Activated CD4-positive, CD25-positive, alpha-beta regulatory T cell treated with anti-CD3 and anti-CD28 coated beads, Interleukin-2, amount 50 U/mL, for 24 hours (primary cell): ENCODE measurements at regions not wholly inside any gene's neighbourhood (a gene's known extent, or its start where the extent isn't known, plus 50 kb on each side); places are given as distances from the start of the nearest gene placed in this dataset.
"Not testable (repeated sequence)": the region's sequence is repeated elsewhere in the genome, so short reads cannot be mapped to it uniquely, and the experiment has no call there.

Experiments used
- ATAC-seq, 2 donors: fragments of 150-1000 bp; cut with Tn5 transposase; one replicate each; pipeline ENCODE4 v1.10.0; 2021; ENCODE audit warnings: mild to moderate bottlenecking in 1 of 2, moderate library complexity in 1 of 2

DNA sequence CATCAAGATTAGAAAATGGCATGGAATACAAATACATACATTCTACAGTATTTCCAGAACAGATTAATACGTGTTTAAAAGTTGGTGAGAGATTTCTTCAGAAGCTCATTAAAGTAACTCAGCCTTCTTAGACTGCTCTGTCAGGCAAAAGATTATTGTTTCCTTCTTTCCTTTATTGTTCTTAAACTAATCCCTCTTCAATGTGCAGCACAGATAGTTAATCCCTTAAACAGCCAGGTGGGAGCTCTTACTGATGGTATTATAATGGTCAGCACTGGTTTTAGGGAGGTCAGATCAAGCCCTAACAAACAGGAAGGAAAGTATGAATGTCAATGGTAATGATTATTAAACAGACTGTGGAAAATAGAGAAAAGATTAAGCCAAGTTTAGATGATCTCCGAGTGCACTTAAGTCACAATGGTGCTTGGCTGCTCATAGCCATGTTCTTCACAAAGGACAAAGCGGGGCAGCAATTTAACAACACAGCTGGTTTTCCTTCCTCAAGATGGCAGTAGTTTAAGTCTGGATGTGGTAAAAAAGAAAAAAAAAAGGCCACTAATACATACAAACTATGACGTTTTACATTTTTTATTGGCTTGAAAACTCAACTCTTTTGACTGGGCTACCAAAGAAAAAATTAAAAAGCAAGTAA, 992.6 kb downstream of the PCDH9 start:
- no peak for ATAC-seq

DNA sequence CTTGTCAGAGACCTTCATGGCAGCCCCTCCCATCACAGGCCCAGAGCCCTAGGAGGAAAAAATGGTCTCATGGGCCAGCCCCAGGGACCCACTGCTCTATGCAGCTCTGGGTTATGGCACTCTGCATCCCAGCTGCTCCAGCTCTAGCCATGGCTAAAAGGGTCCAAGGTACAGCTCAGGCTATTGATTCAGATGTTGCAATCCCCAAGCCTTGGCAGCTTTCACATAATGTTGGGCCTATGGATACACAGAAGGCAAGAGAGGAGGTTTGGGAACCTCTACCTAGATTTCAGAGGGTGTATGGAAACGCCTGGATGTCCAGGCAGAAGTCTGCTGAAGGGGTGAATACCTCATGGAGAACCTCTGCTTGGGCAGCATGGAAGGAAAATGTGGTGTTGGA, 996.0 kb downstream of the PCDH9 start:
- no peak for ATAC-seq

- ATAC-seq: not testable (repeated sequence)
Observed at GRCh38 chr13:66231958-66232357, 998.2 kb downstream of the PCDH9 start.

- ATAC-seq: no peak
Observed at GRCh38 chr13:66225072-66225471, 1005.1 kb downstream of the PCDH9 start.

GRCh38 chr13:66224663-66225062, 1005.5 kb downstream of the PCDH9 start:
- ATAC-seq: no peak

DNA sequence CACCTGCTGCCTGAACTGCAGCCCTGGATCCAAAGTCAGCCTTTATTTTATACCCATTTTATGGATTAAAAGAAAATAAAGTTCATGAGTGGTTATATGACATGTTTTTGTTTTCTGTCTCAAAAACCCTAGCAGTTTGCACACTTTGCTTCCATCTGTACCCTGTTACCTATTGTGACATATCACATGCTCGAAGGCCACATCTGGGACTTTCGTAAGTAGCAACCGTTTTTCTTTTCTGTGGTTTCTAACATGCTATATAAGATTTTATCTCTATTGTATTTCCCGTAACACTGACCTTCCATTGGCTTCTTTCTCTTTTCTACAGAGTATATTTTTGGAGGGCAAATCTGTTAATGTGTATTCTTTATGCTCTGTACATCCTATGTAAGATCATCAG, 1007.2 kb downstream of the PCDH9 start:
- no peak for ATAC-seq

GRCh38 chr13:66222127-66222526, 1008.0 kb downstream of the PCDH9 start:
- no peak for ATAC-seq

DNA sequence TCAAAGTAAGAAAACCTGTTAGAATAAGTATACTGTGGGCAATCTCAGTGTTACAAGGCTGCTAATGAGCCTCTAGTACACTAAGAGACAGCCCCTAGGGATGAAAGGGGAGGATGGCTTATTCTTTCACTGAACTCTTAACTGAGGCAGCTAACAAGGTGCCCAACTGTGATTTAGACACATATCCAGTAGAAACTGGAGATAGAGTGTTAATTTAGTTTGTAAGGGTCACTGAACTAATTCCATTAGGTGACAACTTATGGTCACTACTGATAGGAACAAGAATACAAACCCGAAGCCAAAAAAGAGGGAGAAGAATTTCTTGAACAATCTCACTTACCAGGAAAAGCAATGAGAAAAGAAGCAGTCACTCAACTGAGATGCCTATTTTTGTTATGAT, 1010.6 kb downstream of the PCDH9 start:
- ATAC-seq: no peak

- ATAC-seq: no peak
Observed at GRCh38 chr13:66218583-66218982, 1011.6 kb downstream of the PCDH9 start.

DNA sequence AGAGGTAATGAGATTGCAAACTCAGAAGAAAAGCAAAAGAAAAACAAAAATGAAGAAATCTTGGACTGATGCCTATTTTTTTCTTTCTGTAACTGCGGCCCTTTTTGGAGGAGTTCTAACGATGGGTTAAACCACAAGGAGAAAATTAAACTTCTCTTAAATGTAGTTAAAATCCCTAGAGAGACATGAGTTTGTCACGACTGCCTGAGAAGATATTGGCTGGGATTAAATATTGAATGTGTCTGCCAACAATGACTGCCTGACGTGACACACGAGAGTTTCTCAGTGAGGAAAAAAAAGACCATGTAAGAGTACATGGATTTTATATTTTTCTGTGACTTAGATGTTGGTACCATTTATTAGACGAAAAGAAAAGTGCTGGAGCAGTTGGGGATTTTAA, 1013.4 kb downstream of the PCDH9 start:
- ATAC-seq: no peak

DNA sequence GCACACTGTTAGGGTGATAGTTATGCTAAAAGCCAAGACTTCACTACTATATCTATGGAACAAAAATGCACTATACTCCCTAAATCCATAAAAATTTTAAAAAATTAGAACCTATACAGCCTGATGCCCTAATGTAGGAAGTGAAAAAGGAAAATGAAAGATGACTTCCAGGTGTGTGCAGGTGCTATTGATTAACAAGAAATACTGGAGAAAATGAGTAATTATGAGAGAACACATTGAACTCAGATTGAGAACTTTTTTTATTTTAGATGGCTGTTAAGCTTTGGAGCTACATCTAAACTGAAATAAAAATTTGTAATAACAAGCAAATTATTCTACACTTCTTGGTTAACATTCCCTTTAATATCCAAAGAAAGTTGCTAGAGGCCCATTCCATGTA, 1015.7 kb downstream of the PCDH9 start:
- ATAC-seq: no peak

DNA sequence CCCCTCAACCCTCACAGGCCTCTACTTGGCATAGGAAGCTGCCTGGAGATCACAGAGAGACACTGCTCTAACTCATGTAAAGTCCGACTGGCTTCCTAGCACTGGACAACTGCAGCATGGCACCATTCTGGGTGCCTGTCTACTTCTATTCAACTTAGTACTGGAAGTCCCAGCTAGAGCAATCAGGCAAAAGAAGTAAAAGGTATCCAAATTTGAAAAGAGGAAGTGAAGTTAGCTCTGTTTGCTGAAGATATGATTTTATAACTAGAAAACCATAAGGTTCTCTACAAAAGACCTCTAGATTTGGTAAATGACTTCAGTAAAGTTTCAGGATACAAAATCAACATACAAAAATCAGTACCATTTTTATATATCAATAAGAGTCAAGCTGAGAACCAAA, 1017.6 kb downstream of the PCDH9 start:
- no peak for ATAC-seq

- ATAC-seq: no peak
Observed at GRCh38 chr13:66210677-66211076, 1019.5 kb downstream of the PCDH9 start.

DNA sequence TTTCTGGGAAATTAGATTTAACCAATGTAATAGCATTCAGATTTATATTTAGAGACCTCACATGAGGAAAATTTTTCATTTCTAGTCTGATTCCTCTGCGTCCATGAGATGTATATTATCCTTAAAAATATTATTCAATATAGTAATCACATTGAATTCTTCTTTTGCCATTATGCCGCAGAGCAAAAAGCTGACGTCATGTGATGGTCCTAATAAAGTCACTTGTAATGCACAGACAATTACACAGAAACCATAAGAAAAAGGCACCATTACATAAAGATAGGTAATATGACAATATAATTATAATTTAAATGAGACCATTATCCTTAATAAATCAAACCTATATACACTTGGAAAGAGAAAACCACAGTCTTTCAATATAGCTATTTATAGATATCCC, 1021.5 kb downstream of the PCDH9 start:
- ATAC-seq: no peak

DNA sequence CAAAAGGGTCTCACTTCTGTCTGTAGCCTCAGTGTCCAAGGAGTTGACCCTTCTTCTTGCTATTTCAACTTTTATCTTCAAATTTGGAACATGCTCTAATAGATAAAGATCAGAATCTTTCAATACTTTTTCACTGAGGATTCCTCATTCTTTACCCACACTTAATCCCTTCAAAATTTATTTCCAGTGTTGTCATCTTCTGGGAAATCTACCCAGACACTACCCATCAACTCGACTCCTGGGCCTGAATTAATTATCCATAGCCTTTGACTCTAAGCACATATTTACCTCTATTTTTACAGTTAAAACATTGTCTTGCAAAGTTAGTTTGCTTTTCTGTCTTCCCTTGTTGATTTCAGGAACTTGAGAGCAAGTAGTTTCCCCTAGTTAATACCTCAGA, 1022.5 kb downstream of the PCDH9 start:
- no peak for ATAC-seq

GRCh38 chr13:66205807-66206206, 1024.3 kb downstream of the PCDH9 start:
- no peak for ATAC-seq

- ATAC-seq: no peak
Observed at GRCh38 chr13:66200555-66200954, 1029.6 kb downstream of the PCDH9 start.

- no peak for ATAC-seq
Observed at GRCh38 chr13:66195238-66195637, 1034.9 kb downstream of the PCDH9 start.

- ATAC-seq: no peak
Observed at GRCh38 chr13:66189986-66190385, 1040.2 kb downstream of the PCDH9 start.

DNA sequence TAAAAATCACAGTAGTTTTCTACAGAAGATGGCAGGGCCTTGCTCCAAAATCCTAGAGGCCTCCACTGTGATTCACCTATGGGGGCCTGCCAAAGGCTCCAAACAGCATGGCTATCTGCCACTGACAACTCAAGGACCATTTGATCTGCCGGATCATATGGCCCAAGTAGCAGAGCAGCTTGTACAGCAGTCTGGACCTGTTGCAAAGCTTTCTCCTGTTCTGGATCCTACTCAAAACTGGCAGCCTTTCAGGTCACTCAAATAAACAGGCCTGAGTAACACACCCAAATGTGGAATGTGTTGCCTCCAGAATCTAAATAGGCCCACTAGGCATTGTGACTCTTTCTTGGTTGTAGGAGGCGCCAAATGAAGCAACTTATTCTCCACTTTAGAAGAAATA, 1049.3 kb downstream of the PCDH9 start:
- no peak for ATAC-seq

- no peak for ATAC-seq
Observed at GRCh38 chr13:66171920-66172319, 1058.2 kb downstream of the PCDH9 start.

- no peak for ATAC-seq
Observed at GRCh38 chr13:66162470-66162869, 1067.7 kb downstream of the PCDH9 start.

DNA sequence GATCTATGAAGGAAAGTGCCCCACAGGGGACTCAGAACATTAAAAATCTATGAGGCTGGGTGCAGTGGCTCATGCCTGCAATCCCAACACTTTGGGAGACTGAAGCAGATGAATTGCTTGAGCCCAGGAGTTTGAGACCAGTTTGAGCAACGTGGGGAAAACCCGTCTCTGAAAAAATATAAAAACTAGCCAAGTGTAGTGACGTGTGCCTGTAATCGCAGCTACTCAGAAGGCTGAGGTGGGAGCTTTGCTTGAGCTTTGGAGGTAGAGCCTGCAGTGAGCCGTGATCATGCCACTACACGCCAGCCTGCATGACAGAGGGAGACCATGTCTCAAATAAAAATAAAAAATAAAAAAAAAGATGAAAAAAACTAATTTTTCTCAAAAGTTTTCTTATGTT, 1070.6 kb downstream of the PCDH9 start:
- ATAC-seq: no peak

GRCh38 chr13:66154976-66155375, 1075.2 kb downstream of the PCDH9 start:
- ATAC-seq: no peak

DNA sequence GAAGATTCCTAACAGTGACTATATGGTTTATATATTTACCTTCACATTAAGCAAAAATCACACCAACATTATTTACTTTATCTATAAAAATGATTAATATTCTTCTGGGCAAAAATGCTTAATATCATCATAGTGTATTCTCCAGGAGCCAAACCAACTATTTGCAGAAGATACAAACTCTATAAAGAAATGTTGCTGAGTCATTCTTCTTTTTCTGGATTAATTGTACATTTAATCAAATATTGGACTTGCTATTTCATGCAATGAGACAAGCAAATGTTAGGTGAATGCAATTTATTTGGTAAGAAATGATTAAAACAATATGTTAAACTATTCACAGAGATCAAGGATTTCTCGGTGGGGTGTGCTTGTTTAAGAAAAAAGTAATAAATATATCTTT, 1075.8 kb downstream of the PCDH9 start:
- ATAC-seq: no peak

GRCh38 chr13:66152596-66152995, 1077.5 kb downstream of the PCDH9 start:
- no peak for ATAC-seq
